Tibial nerve (tissue), 4 donors: ENCODE measurements at regions not wholly inside any gene's neighbourhood (a gene's known extent, or its start where the extent isn't known, plus 50 kb on each side); places are given as distances from the start of the nearest gene placed in this dataset.

ENCODE experiments used
- DNase-seq, 2 donors: peaks; one replicate each; pipeline ENCODE4 v3.0.0-alpha.2; 2019; ENCODE audit warnings: low spot score in 2 of 2
- H3K27ac ChIP-seq, 4 donors: fragments of 200-600 bp; sonication (generic) in 3 of 4; one replicate each; pipeline ENCODE4 v1.5.1; 2017 to 2019; ENCODE audit warnings: mild to moderate bottlenecking in 1 of 4
- H3K27me3 ChIP-seq, 2 donors: fragments of 200-600 bp; sonication (generic) in 1 of 2; one replicate each; pipeline versions ENCODE4 v1.5.1 to v1.6.0; 2017 to 2019
- H3K36me3 ChIP-seq, 3 donors: fragments of 200-600 bp; sonication (generic); one replicate each; pipeline ENCODE4 v1.5.1; 2018 to 2019
- H3K4me1 ChIP-seq, 4 donors: fragments of 200-600 bp; sonication (generic) in 3 of 4; one replicate each; pipeline ENCODE4 v1.5.1; 2017 to 2019
- H3K4me3 ChIP-seq, 4 donors: fragments of 200-600 bp; sonication (generic) in 3 of 4; one replicate each; pipeline ENCODE4 v1.5.1; 2017 to 2019; ENCODE audit warnings: mild to moderate bottlenecking in 1 of 4, moderate library complexity in 1 of 4
- H3K9me3 ChIP-seq, 4 donors: fragments of 200-600 bp; sonication (generic) in 3 of 4; one replicate each; pipeline ENCODE4 v1.5.1; 2017 to 2019
- EP300 ChIP-seq, 2 donors: sonication (generic); formaldehyde crosslinking; IDR thresholded peaks; one replicate each; pipeline ENCODE4 v1.6.1; 2017; ENCODE audit warnings: antibody characterized with exemption in 2 of 2, mild to moderate bottlenecking in 1 of 2
- POLR2A ChIP-seq, 2 donors: fragments of 450-650 bp; IDR thresholded peaks; one replicate each; pipeline ENCODE4 v1.6.1; 2017; ENCODE audit warnings: antibody characterized with exemption in 2 of 2, mild to moderate bottlenecking in 2 of 2, moderate library complexity in 2 of 2
- WGBS, 2 donors: methylation state at CpG; one replicate each; pipeline ENCODE4 v1.1.5; 2018; 5-methylcytosine and 5-hydroxymethylcytosine counted together
- TF ChIP-seq, protein P1 (sequence below), 5 experiments: fragments of 200-600 bp in 3 of 5; fragments of 450-650 bp in 2 of 5; sonication (generic) in 3 of 5; IDR thresholded peaks; one replicate each; pipeline ENCODE4 v1.5.1; 2016 to 2019; ENCODE audit warnings: antibody characterized with exemption in 5 of 5, mild to moderate bottlenecking in 3 of 5, moderate library complexity in 2 of 5

DNA sequence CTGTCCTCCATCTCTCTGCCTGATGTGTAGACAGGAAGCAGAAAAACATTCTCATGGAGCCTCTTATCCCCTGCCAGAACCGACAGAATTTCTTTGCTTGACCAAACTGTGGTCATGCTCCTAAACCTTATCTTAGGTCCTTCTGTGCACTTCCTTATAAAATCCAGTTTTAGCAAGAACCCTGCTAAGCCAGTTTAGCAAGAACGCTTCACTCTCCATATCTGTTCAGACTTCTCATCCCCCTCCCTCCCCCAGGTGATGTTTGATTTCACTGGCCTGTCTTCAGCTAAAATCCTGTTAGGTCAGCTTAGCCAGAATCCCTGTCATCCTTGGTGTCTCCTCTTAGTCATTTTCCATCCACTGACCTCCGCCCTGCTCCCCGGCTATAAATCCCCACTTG is 1130.9 kb upstream of the PRKX start:
- no peaks in the 10 kb centered on the region for H3K4me1 ChIP-seq
- H3K9me3 ChIP-seq = no peaks in the 10 kb centered on the region
- no peak for DNase-seq
- no peak overlapping the region for H3K27ac ChIP-seq
- H3K36me3 ChIP-seq = no peaks in the 10 kb centered on the region
- H3K27me3 ChIP-seq = no peaks in the 10 kb centered on the region
- no peak overlapping the region for H3K4me3 ChIP-seq
- TF ChIP-seq POLR2A (IDR thresholded peaks at IDR 0.05) (no peak), EP300 (IDR thresholded peaks at IDR 0.05) (no peak)
- TF ChIP-seq, protein P1, sequence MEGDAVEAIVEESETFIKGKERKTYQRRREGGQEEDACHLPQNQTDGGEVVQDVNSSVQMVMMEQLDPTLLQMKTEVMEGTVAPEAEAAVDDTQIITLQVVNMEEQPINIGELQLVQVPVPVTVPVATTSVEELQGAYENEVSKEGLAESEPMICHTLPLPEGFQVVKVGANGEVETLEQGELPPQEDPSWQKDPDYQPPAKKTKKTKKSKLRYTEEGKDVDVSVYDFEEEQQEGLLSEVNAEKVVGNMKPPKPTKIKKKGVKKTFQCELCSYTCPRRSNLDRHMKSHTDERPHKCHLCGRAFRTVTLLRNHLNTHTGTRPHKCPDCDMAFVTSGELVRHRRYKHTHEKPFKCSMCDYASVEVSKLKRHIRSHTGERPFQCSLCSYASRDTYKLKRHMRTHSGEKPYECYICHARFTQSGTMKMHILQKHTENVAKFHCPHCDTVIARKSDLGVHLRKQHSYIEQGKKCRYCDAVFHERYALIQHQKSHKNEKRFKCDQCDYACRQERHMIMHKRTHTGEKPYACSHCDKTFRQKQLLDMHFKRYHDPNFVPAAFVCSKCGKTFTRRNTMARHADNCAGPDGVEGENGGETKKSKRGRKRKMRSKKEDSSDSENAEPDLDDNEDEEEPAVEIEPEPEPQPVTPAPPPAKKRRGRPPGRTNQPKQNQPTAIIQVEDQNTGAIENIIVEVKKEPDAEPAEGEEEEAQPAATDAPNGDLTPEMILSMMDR (IDR thresholded peaks at IDR 0.05) = no peak
- 81 to 94% methylated on average over 4 of the region's 4 CpGs for WGBS, 2 donors

- no peaks in the 10 kb centered on the region for H3K4me1 ChIP-seq
- WGBS, 2 donors = 30 to 83% methylated on average over 1 to 2 of the region's 2 CpGs
- TF ChIP-seq POLR2A (IDR thresholded peaks at IDR 0.05) (no peak), EP300 (IDR thresholded peaks at IDR 0.05) (no peak)
- TF ChIP-seq, protein P1 (IDR thresholded peaks at IDR 0.05) = no peak
- no peaks in the 10 kb centered on the region for H3K36me3 ChIP-seq
- no peak overlapping the region for H3K4me3 ChIP-seq
- no peak overlapping the region for H3K27ac ChIP-seq
- DNase-seq = no peak
- no peaks in the 10 kb centered on the region for H3K9me3 ChIP-seq
- no peaks in the 10 kb centered on the region for H3K27me3 ChIP-seq
Measured at GRCh38 chrX:4841216-4841745, 1127.8 kb upstream of the PRKX start.

DNA sequence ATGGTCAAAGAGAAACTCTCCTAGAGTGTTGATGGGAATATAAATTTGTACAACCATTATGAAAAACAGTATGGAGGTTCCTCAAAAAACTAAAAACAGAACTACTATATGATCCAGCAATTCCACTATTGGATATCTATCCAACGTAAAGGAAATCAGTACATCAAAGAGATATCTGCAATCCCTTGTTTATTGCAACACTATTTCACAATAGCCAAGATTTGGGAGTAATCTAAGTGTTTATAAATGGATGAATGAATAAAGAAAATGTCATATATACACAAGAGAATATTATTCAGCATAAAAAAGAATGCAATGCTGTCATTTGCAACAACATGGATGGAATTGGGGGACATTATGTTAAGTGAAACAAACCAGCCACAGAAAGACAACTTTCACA is 1118.1 kb upstream of the PRKX start:
- H3K27me3 ChIP-seq = no peaks in the 10 kb centered on the region

DNA sequence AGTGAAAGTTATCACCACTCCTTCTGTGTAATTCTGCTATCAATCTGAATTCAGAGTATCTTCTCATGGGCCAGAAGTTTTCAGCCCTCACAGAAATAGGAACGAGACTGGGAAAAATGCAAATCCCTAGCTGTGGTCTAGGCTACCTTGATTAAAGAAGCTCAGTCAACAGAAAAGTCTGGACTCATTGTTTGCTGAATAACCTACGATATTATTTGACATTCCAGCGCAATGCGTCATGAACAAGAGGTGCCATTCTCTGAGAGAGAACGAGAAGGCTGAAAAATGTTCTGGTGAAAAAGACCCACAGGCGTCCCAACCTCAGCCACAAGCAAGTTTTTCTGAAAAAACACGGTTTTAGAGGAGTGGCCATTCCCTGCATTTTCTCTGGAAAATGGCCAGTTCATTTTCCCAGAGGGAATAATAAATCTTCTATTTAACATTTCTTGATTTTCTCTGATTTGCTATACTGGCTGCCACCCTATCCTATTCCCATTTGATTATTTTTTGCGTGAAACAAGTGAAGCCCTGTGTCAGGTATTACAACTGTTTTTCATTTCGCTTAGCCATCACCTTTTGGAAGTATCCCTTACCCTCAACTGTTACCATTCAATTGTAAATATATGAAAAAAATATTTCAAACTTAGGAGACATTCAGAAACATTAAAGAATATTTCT is 1117.6 kb upstream of the PRKX start:
- Histone ChIP-seq H3K36me3 (no peaks in the 10 kb centered on the region), H3K27ac (no peak overlapping the region), H3K9me3 (no peaks in the 10 kb centered on the region), H3K27me3 (no peaks in the 10 kb centered on the region), H3K4me3 (no peak overlapping the region), H3K4me1 (no peaks in the 10 kb centered on the region)
- 68 to 69% methylated on average over 9 of the region's 9 CpGs for WGBS, 2 donors
- TF ChIP-seq, protein P1 (IDR thresholded peaks at IDR 0.05) = no peak
- TF ChIP-seq EP300 (IDR thresholded peaks at IDR 0.05) = no peak
- TF ChIP-seq POLR2A (IDR thresholded peaks at IDR 0.05) = no peak
- DNase-seq = no peak

More for the DNA sequence above, 1118.1 kb upstream of the PRKX start:
- WGBS, 2 donors = 65 to 78% methylated on average over 1 of the region's 1 CpG
- no peak overlapping the region for H3K4me3 ChIP-seq
- no peaks in the 10 kb centered on the region for H3K9me3 ChIP-seq
- no peak for DNase-seq
- H3K4me1 ChIP-seq = no peaks in the 10 kb centered on the region
- TF ChIP-seq POLR2A (IDR thresholded peaks at IDR 0.05) (no peak), EP300 (IDR thresholded peaks at IDR 0.05) (no peak)
- TF ChIP-seq, protein P1 (IDR thresholded peaks at IDR 0.05) = no peak
- no peak overlapping the region for H3K27ac ChIP-seq
- H3K36me3 ChIP-seq = no peaks in the 10 kb centered on the region

- TF ChIP-seq, protein P1 (IDR thresholded peaks at IDR 0.05) = no peak
- TF ChIP-seq EP300 (IDR thresholded peaks at IDR 0.05) = peak in 1 of 2 donors; percentile 19
- Histone ChIP-seq H3K4me1 (no peaks in the 10 kb centered on the region), H3K9me3 (no peaks in the 10 kb centered on the region), H3K4me3 (no peak overlapping the region), H3K36me3 (no peaks in the 10 kb centered on the region), H3K27me3 (no peaks in the 10 kb centered on the region), H3K27ac (no peak overlapping the region)
- no peak for DNase-seq
- WGBS, 2 donors = 69 to 70% methylated on average over 3 of the region's 3 CpGs
Measured at GRCh38 chrX:4825550-4825949, 1112.1 kb upstream of the PRKX start.
